NCI-H69 (cell line): ENCODE measurements at regions not wholly inside any gene's neighbourhood (a gene's known extent, or its start where the extent isn't known, plus 50 kb on each side); places are given as distances from the start of the nearest gene placed in this dataset.

Source experiments
- DNase-seq: peaks from one replicate; lab custom pipeline; 2025; lab: John Stamatoyannopoulos, UW

DNA sequence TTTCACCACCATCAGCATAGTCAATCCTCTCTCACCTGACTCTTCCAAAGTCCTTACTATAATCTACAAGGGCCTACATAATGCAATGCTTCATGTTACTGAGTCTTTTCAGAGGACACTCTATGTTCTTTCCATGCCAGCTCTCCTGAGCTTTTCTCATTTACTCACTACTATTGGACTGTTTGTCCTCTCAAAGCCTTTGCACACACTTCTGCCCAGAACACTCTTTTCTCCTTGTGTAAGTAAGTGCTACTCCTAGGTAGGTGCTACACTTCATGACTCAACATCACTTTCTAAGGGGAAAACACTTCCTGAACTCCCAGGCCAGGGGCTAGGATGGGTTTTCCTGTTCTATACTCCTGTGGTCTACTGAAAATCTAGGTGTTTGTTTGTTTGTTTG lies 82.5 kb upstream of the GULP1 start:
- no peak for DNase-seq

DNA sequence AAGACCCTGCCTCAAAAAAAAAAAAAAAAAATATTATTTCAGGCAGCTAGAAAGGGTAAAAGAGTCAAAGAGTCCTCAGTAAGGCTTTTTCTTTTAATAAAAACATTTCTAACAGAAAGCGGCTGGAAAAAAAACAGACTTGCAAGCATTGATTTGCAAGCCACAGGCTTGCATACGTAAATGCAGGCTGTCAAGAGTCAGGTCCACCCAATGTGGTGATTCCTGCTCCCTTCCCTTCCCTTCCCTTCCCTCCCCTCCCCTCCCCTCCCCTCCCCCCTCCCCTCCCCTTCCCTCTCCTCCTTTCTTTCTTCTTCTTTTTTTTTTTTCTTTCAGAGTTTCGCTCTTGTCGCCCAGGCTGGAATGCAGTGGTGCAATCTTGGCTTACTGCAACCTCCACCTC lies 74.4 kb upstream of the GULP1 start:
- no peak for DNase-seq

GRCh38 chr2:188219541-188219940 lies 72.1 kb upstream of the GULP1 start:
- no peak for DNase-seq

GRCh38 chr2:188220535-188220934 lies 71.1 kb upstream of the GULP1 start:
- DNase-seq, result no peak

DNA sequence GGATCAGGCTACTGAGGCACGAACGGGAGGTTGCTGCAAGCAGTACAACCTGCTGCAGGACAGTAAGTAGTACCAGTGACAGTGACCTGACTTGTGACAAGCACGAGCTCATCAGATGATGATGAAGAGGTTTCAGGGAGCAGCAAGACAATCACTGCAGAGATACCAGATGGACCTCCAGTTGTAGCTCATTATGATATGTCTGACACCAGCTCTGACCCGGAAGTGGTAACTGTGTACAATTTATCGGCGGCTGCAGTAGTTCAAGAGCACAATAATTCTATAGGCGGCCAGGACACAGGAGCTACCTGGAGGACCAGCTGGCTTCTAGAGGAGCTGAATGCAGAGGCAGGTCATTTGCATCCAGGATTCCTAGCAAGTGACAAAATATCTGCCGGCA lies 64.0 kb upstream of the GULP1 start:
- DNase-seq, result no peak

DNA sequence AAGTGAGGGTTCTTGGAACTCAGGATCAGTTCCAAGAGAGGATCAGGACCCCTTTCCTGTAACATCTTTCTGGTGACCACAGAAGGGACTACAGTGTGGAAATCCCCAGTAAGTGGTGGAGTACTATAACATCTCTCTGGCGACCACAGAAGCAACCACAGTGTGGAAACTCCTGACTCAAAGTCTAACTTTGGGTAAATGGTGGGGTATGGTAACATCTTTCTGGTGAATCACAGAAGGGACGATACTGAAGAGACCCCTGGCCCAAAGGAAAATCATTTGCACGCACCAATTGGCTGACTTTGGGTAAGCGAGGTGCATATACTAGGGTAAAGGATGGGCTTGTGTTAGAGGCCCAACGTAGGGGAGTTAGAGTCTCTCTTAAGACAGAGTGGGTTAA lies 56.3 kb upstream of the GULP1 start:
- DNase-seq, result no peak

- DNase-seq, result no peak
Measured at GRCh38 chr2:188238386-188238785, 53.3 kb upstream of the GULP1 start.
